ENCODE measurements at regions not wholly inside any gene's neighbourhood (a gene's known extent, or its start where the extent isn't known, plus 50 kb on each side); places are given as distances from the start of the nearest gene placed in this dataset.

DNA sequence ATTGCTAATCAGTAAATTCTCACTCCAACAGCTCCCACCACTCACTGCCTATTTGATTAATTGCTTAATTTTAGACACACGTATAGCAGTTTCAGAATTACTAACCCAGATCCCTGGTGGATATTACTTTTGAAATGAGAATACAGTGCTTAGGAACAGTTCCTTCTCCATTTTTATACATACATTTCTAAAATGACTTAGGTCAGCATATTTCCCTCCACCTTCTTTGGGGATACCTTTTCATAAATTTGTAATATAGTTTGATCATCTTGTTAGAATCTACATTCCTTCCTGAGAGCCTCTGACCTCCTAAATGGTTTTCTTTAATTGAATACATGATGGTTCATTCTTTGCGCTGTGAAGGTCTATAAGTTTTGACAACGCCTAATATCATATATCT, 279.8 kb upstream of the NETO1 start:
- TF ChIP-seq, protein P1, sequence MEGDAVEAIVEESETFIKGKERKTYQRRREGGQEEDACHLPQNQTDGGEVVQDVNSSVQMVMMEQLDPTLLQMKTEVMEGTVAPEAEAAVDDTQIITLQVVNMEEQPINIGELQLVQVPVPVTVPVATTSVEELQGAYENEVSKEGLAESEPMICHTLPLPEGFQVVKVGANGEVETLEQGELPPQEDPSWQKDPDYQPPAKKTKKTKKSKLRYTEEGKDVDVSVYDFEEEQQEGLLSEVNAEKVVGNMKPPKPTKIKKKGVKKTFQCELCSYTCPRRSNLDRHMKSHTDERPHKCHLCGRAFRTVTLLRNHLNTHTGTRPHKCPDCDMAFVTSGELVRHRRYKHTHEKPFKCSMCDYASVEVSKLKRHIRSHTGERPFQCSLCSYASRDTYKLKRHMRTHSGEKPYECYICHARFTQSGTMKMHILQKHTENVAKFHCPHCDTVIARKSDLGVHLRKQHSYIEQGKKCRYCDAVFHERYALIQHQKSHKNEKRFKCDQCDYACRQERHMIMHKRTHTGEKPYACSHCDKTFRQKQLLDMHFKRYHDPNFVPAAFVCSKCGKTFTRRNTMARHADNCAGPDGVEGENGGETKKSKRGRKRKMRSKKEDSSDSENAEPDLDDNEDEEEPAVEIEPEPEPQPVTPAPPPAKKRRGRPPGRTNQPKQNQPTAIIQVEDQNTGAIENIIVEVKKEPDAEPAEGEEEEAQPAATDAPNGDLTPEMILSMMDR (IDR thresholded peaks at IDR 0.05): no peak
- Histone ChIP-seq H3K27me3 (no peaks in the 10 kb centered on the region), H3K36me3 (no peaks in the 10 kb centered on the region), H3K9me3 (no peaks in the 10 kb centered on the region), H3K4me3 (no peak overlapping the region), H3K4me1 (no peaks in the 10 kb centered on the region), H3K27ac (no peak overlapping the region)
- intact Hi-C loops (cut with DNase I): no loop called here
- no peak for DNase-seq (ENCODE audit: low spot score in 2 of 2)

GRCh38 chr18:73144030-73144429, 276.2 kb upstream of the NETO1 start:
- Histone ChIP-seq H3K36me3 (no peaks in the 10 kb centered on the region), H3K9me3 (no peaks in the 10 kb centered on the region), H3K4me3 (no peak overlapping the region), H3K27me3 (no peaks in the 10 kb centered on the region), H3K27ac (no peak overlapping the region), H3K4me1 (no peaks in the 10 kb centered on the region)
- TF ChIP-seq, protein P1 (IDR thresholded peaks at IDR 0.05): no peak
- DNase-seq (ENCODE audit: low spot score in 2 of 2): no peak
- intact Hi-C loops (cut with DNase I): no loop called here

DNA sequence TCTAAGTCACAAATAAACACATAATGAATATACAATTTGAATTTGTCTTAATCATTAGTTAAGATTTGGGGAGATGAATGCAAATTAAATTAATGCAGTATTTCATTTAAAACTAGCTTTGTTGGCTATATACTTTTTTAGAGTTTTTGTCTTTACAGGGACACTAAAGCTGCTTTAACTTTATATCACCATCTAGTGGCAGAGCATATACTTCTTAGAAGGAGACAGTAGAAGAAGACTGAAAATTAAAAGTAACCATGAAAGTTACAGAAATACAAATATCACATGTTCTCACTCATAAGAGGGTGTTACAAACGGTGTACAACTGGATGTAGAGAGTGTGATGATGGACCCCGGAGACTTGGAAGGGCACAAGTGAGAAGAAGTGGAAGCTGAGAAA, 268.3 kb upstream of the NETO1 start:
- intact Hi-C loops (cut with DNase I): no loop called here
- no peak for DNase-seq (ENCODE audit: low spot score in 2 of 2)
- H3K9me3 ChIP-seq: no peaks in the 10 kb centered on the region
- TF ChIP-seq, protein P1 (IDR thresholded peaks at IDR 0.05): no peak
- no peaks in the 10 kb centered on the region for H3K36me3 ChIP-seq
- no peak overlapping the region for H3K4me3 ChIP-seq
- no peak overlapping the region for H3K27ac ChIP-seq
- no peaks in the 10 kb centered on the region for H3K4me1 ChIP-seq
- H3K27me3 ChIP-seq: no peaks in the 10 kb centered on the region

DNA sequence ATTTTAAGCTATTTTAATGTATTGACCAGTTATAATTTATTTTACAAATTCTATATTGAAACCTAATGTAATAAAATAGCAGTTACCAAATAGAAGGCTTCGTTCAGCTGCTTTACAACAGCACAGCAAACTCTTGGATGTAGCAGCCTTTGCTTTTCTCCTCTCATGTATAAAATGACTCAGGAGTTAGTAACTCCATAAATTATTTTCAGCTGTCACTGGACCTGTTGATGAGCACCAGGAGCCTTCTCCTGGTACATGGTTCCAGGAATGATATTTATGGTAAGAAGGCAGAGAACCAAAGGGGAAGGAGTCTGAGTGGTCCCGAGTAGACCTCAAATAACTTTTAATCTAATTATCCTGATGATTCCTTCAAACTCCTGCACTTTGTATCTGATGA, 256.4 kb upstream of the NETO1 start:
- Histone ChIP-seq H3K9me3 (no peaks in the 10 kb centered on the region), H3K27me3 (no peaks in the 10 kb centered on the region), H3K36me3 (no peaks in the 10 kb centered on the region), H3K4me1 (no peaks in the 10 kb centered on the region), H3K4me3 (no peak overlapping the region), H3K27ac (no peak overlapping the region)
- DNase-seq (ENCODE audit: low spot score in 2 of 2): no peak
- intact Hi-C loops (cut with DNase I): no loop called here
- TF ChIP-seq, protein P1 (IDR thresholded peaks at IDR 0.05): no peak

- no peaks in the 10 kb centered on the region for H3K27me3 ChIP-seq
- H3K4me3 ChIP-seq: no peak overlapping the region
- DNase-seq (ENCODE audit: low spot score in 2 of 2): no peak
- no peak overlapping the region for H3K27ac ChIP-seq
- H3K9me3 ChIP-seq: no peaks in the 10 kb centered on the region
- H3K4me1 ChIP-seq: no peaks in the 10 kb centered on the region
- no peaks in the 10 kb centered on the region for H3K36me3 ChIP-seq
- intact Hi-C loops (cut with DNase I): no loop called here
- TF ChIP-seq, protein P1 (IDR thresholded peaks at IDR 0.05): no peak
Observed at GRCh38 chr18:73121207-73121606, 253.4 kb upstream of the NETO1 start.

DNA sequence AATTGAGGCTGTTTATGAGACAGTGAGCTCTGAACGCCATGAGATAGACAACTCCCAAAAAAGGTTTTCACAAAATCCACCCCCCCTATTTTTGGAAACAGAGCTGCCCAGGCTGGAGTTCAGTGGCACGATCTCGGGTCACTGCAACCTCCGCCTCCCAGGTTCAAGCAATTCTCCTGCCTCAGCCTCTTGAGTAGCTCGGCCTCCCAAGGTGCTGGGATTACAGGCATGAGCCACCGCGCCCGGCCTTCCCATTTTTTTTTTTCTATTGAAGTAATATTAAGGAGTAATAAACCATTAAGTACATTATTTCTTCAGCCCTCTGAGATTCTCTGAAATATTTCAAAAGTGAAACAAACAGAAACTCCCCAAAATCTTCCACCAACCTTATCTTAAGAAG, 252.8 kb upstream of the NETO1 start:
- Histone ChIP-seq H3K27ac (no peak overlapping the region), H3K27me3 (no peaks in the 10 kb centered on the region), H3K36me3 (no peaks in the 10 kb centered on the region), H3K9me3 (no peaks in the 10 kb centered on the region), H3K4me3 (no peak overlapping the region), H3K4me1 (no peaks in the 10 kb centered on the region)
- intact Hi-C loops (cut with DNase I): no loop called here
- DNase-seq (ENCODE audit: low spot score in 2 of 2): no peak
- TF ChIP-seq, protein P1 (IDR thresholded peaks at IDR 0.05): no peak

All from ascending aorta (tissue), 2 donors.